SK-N-SH treated with all-trans-retinoic acid at 6 μM for 48 hours (cell line): ENCODE measurements at regions not wholly inside any gene's neighbourhood (a gene's known extent, or its start where the extent isn't known, plus 50 kb on each side); places are given as distances from the start of the nearest gene placed in this dataset.

Experiments
- ARNTL ChIP-seq: fragments of 450-650 bp; formaldehyde crosslinking; IDR thresholded peaks from 2 replicates; pipeline ENCODE4 v1.5.0; 2020; ENCODE audit warnings: low read depth, mild to moderate bottlenecking, moderate library complexity, borderline replicate concordance
- CREB5 ChIP-seq: fragments of 250-450 bp; sonication (Bioruptor Pico); IDR thresholded peaks from 2 replicates; pipeline ENCODE4 v1.5.1; 2020; ENCODE audit warnings: low read depth, mild to moderate bottlenecking, moderate library complexity
- PATZ1 ChIP-seq: fragments of 250-450 bp; sonication (Bioruptor Pico); IDR thresholded peaks from 2 replicates; pipeline ENCODE4 v1.8.0; 2020; ENCODE audit warnings: mild to moderate bottlenecking, moderate library complexity, borderline replicate concordance
- SNAI2 ChIP-seq: fragments of 250-450 bp; sonication (Bioruptor Pico); IDR thresholded peaks from 2 replicates; pipeline ENCODE4 v1.5.0; 2020; ENCODE audit warnings: mild to moderate bottlenecking, moderate library complexity
- ZFP3 ChIP-seq: fragments of 250-450 bp; sonication (Bioruptor Pico); IDR thresholded peaks from 2 replicates; pipeline ENCODE4 v1.5.0; 2020; ENCODE audit warnings: mild to moderate bottlenecking, moderate library complexity

- no peak for TF ChIP-seq ARNTL
- TF ChIP-seq SNAI2 = no peak
- TF ChIP-seq CREB5 (CRISPR knock-in tag) = no peak
- TF ChIP-seq ZFP3 (CRISPR knock-in tag) = no peak
- no peak for TF ChIP-seq PATZ1 (CRISPR knock-in tag)
These were observed 455.9 kb downstream of the TYW1 start for GRCh38 chr7:67452516-67453026.
